Lower leg skin (tissue), 4 donors: ENCODE measurements at regions not wholly inside any gene's neighbourhood (a gene's known extent, or its start where the extent isn't known, plus 50 kb on each side); places are given as distances from the start of the nearest gene placed in this dataset.

Experiments
- DNase-seq, 2 donors: peaks; one replicate each; pipeline ENCODE4 v3.0.0-alpha.2; 2019; ENCODE audit warnings: low spot score in 2 of 2
- H3K4me3 ChIP-seq: fragments of 200-600 bp; sonication (generic); 2 replicates; pipeline ENCODE4 v1.5.1; 2017; ENCODE audit warnings: mild to moderate bottlenecking, low read depth; ENCODE audit not compliant: poor library complexity, severe bottlenecking
- CTCF ChIP-seq, 3 donors: fragments of 450-650 bp; IDR thresholded peaks; one replicate each; pipeline ENCODE4 v1.5.1; 2016; ENCODE audit warnings: antibody characterized with exemption in 3 of 3, mild to moderate bottlenecking in 3 of 3, moderate library complexity in 2 of 3
- POLR2A ChIP-seq, 2 donors: fragments of 450-650 bp; IDR thresholded peaks; one replicate each; pipeline ENCODE4 v1.6.1; 2016 to 2017; ENCODE audit warnings: antibody characterized with exemption in 2 of 2, mild to moderate bottlenecking in 1 of 2, moderate library complexity in 1 of 2
- WGBS, 2 donors: methylation state at CpG; one replicate each; pipeline ENCODE4 v1.1.5; 2018; 5-methylcytosine and 5-hydroxymethylcytosine counted together
- intact Hi-C: fragments of 100-400 bp; cut with DNase I; formaldehyde crosslinking; loops from one replicate; pipeline ENCODE4 v1.15.0; 2023; ENCODE audit warnings: low total_unique reads

- intact Hi-C loops, result no loop called here
- TF ChIP-seq POLR2A (IDR thresholded peaks at IDR 0.05), result no peak
- no peak for DNase-seq
These were observed 113.3 kb downstream of the MAIP1 start for GRCh38 chr2:200068642-200069041.

GRCh38 chr2:200077210-200077650, 121.8 kb downstream of the MAIP1 start:
- H3K4me3 ChIP-seq, result no peak overlapping the region
- DNase-seq, result no peak
- 61 to 65% methylated on average over 5 of the region's 5 CpGs for WGBS, 2 donors
- intact Hi-C loops, result no loop called here
- TF ChIP-seq CTCF (IDR thresholded peaks at IDR 0.05), result no peak
- no peak for TF ChIP-seq POLR2A (IDR thresholded peaks at IDR 0.05)

More at GRCh38 chr2:200068642-200069041, 113.3 kb downstream of the MAIP1 start:
- H3K4me3 ChIP-seq, result no peak overlapping the region

- no peak for TF ChIP-seq CTCF (IDR thresholded peaks at IDR 0.05)
- TF ChIP-seq POLR2A (IDR thresholded peaks at IDR 0.05), result no peak
- no peak overlapping the region for H3K4me3 ChIP-seq
- WGBS, 2 donors, result 89 to 92% methylated on average over 3 of the region's 3 CpGs
- DNase-seq, result no peak
- intact Hi-C loops, result no loop called here
These were observed 122.5 kb downstream of the MAIP1 start for GRCh38 chr2:200077838-200078237.

GRCh38 chr2:200079356-200079755, 124.0 kb downstream of the MAIP1 start:
- no peak overlapping the region for H3K4me3 ChIP-seq
- DNase-seq, result no peak
- TF ChIP-seq CTCF (IDR thresholded peaks at IDR 0.05), result no peak
- TF ChIP-seq POLR2A (IDR thresholded peaks at IDR 0.05), result no peak
- intact Hi-C loops, result no loop called here
- WGBS, 2 donors, result 89 to 90% methylated on average over 2 of the region's 2 CpGs

GRCh38 chr2:200081236-200081635, 125.9 kb downstream of the MAIP1 start:
- TF ChIP-seq POLR2A (IDR thresholded peaks at IDR 0.05) (no peak), CTCF (IDR thresholded peaks at IDR 0.05) (no peak)
- WGBS, 2 donors, result 82 to 83% methylated on average over 8 of the region's 8 CpGs
- DNase-seq, result no peak
- H3K4me3 ChIP-seq, result no peak overlapping the region
- intact Hi-C loops, result no loop called here

GRCh38 chr2:200081811-200082210, 126.4 kb downstream of the MAIP1 start:
- H3K4me3 ChIP-seq, result no peak overlapping the region
- intact Hi-C loops, result no loop called here
- 88 to 89% methylated on average over 2 of the region's 2 CpGs for WGBS, 2 donors
- no peak for TF ChIP-seq POLR2A (IDR thresholded peaks at IDR 0.05)
- TF ChIP-seq CTCF (IDR thresholded peaks at IDR 0.05), result no peak
- DNase-seq, result no peak
